GDM1 (cell line): ENCODE measurements at regions not wholly inside any gene's neighbourhood (a gene's known extent, or its start where the extent isn't known, plus 50 kb on each side); places are given as distances from the start of the nearest gene placed in this dataset.

ENCODE experiments used
- DNase-seq: peaks from one replicate; lab custom pipeline; 2025; lab: John Stamatoyannopoulos, UW

DNA sequence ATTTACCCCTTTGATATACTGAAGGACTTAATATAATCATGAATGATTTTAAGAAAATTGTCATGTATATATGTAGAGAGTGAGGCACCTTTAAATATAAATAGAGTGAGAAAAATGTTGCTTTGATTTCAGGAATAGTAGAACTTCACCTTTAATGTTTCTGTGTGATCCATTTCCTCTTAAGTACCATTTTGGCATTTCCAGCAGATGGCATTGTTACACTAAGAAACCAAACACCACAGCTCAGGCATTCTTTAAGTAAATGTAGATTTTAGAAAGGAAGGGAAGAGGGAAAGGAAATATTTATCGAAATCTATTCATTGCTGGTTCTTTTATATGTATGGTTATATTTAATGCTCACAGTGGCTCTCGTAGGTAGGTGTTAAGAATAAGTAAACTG, 556.7 kb upstream of the FBXO33 start:
- DNase-seq = no peak

DNA sequence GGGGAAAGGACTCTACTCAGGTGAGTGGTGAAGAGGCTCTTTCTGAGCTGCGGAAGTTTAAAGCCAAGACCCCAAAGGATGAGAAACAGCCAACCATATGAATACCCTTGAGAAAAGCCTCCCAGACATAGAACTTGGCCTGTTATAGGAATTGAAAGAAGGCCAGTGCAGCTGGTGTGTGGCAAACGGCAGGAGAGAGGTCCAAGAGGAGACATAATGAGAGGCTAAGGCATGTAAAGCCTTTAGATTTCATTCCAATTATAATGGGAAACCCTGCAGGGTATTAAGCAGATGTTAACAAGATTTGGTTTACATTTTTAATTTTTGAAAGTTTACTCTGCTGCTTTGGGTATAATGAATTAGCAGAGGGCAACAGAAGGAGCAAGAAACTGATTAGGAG, 552.1 kb upstream of the FBXO33 start:
- no peak for DNase-seq

DNA sequence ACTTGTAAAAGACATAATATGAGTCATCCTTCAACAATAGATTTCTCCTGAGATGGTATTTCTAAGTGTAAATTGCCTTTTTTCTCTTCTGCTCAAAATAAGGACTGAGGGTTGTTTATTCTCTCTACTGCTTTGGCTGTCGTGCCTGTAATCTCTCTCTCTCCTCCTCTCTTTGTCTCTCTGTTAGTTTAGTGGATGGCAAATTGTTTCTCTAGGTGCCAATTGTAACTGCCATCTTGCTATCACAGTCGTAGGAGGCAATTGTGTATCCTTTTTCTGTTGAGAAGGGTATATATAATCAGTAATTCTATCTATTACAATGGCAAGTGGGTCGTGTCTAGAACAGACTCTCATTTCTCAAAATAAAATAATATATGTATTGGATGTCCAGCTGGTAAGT, 545.0 kb upstream of the FBXO33 start:
- DNase-seq = no peak

DNA sequence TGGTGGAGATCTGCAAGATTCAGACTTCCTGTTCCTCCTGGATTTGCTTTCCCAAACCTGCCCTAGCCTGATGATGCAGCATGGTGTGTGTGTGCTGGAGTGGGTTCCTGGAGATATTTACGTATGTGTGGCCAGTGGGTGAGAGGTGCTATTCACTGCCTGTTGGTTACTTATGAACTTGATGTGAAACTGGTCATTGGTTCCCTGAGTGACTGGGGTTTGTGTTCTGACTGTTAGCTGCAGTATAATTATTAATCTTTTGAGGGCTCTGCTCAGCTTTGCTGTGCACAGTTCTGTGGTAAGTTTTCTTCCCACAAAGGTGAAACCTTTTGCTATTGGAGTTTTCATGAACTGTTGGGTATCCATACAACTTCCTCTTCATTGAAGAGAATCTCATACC, 541.8 kb upstream of the FBXO33 start:
- DNase-seq = no peak

DNA sequence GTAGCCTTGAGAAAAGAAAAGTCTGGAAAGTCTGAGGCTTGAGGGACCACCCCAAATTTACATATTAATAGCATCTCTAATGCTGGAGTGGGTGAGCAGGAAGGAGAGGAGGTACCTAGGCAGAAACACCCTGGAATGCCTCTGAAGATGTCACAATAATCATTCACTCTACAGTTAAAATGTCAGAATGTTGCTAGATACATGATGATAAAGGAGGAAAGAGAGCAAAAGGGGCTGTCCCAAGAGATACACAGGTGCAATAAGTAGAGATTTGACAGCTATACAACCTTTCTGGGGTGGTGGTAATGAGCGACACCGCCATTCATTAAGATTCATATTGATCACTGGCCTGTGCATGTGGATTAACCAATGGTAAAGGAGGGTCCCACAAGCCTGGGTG, 540.5 kb upstream of the FBXO33 start:
- no peak for DNase-seq

DNA sequence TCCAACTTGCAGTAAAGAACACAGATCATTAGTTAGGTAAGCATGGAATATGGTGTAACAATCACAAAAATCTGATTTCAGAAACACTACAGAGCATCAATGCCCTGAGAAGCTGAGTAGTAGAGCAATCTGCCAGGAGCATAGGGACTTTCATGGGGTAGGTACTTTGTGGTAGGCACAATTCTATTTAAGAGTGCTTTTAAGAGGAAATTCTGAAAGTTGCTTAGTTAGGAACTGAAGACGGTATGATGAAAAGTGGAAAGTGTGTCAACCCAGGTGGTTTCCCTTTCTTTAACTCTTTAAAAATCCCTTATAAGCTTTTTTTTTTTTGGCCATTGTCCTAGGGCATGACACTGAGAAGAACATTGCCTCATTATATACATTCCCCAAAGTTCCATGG, 535.7 kb upstream of the FBXO33 start:
- no peak for DNase-seq

DNA sequence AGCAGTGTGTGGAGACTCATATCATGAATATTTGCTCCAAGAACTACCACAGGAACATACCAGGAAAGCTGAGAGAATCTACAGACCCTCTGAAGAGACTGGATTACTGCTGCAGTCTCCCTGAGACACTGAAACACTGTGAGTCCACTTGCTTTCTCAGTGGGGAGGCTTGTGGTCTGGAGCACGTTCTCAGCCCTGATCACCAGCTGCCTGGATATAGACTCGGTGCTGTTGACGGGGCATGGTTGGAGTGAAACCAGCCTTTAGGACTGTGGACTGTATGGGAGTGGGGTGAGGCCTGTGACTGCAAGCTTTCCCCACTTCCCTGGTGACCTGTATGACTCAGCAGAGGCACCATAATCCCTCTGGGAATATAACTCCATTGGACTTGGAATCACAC, 525.8 kb upstream of the FBXO33 start:
- DNase-seq = no peak

DNA sequence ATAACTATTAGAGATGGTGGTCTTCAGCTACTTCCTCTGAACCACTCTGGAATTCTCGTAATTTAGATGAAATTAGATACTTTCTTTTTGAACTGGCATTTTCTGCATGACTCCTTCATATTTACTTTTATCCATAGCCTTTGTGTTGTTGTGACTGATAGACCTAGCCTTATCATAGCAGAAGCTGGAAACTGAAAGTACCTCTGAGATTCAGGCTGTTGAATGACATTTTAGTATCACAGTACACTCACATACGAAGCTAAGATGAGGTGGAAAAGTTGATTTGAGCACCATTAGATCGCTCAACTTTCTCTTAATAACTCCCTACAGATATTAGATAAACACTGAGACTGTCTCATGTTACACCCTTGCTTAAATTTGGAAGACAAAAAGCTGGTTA, 525.1 kb upstream of the FBXO33 start:
- DNase-seq = no peak

DNA sequence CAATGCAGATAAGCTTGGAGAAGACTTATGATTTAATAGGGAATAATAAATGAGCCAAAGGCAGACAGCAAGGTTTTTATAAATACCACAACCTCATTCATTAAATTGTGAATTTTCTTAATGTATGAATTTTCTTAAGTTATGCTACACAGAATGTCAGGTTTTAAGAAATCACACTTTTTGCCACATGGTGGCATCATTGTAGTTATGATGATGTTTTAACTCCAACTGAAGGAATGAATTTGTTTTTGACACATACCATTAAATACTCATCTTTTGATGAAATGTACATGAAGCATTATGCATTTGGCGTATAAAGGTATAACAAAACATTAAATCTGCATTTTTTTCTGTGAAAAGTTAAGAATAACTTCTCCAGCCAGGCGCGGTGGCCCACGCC, 524.1 kb upstream of the FBXO33 start:
- DNase-seq = no peak

DNA sequence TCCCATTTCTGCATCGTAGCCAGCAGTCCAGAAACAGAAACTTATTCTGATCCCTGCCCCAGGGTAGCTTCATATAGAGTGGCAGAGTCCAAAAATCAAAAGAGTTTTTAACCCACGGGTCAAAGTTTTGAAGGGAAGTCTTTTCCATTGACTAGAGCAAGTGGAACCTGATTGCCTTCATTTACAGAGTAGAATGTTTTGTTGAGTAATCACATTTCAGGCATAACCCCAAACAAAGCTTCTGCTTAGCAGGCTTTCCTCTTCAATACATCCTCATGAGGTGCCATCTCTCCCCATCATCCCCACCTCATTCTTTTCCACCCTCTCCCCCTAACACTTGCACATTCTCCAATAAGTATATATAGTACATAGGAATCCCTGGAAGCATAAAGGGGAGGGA, 516.0 kb upstream of the FBXO33 start:
- DNase-seq = no peak

DNA sequence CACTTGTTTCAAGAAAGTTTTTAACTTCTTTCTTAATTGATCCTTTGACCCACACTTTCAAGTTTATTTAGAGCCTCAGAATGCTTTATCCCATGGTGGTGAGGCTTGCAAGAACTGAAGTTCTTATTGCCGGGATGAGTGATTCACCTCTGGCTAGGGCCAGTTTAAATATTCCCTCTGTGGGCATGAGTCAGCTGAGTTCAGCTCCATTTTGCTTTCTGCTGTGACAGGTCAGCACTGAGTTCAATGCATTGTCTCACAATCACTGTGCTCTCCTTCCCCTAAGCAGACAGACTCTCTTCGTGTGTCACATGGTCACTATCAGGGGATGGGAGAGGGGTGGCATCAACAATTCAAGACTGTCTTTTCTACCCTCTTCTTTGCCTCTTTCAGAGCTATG, 514.6 kb upstream of the FBXO33 start:
- DNase-seq = no peak

DNA sequence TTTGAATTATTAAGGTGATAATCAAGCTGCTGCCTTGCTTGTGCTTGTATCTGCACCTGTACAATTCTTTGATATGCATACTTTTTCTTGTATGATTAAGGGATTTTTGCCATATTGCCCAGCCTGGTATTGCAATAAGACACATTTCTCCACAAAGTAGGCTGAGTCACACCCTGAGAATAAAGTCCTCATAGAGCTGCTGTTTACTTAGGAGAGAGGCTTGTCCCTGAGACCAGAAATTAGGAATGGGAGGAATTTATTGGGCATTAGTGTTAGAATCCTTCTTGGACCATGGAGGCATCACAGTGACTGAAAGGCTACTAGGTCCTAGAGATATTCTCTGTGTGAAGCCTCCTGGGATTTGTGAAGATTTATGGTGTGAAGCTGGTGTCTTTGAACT, 506.8 kb upstream of the FBXO33 start:
- DNase-seq = no peak

DNA sequence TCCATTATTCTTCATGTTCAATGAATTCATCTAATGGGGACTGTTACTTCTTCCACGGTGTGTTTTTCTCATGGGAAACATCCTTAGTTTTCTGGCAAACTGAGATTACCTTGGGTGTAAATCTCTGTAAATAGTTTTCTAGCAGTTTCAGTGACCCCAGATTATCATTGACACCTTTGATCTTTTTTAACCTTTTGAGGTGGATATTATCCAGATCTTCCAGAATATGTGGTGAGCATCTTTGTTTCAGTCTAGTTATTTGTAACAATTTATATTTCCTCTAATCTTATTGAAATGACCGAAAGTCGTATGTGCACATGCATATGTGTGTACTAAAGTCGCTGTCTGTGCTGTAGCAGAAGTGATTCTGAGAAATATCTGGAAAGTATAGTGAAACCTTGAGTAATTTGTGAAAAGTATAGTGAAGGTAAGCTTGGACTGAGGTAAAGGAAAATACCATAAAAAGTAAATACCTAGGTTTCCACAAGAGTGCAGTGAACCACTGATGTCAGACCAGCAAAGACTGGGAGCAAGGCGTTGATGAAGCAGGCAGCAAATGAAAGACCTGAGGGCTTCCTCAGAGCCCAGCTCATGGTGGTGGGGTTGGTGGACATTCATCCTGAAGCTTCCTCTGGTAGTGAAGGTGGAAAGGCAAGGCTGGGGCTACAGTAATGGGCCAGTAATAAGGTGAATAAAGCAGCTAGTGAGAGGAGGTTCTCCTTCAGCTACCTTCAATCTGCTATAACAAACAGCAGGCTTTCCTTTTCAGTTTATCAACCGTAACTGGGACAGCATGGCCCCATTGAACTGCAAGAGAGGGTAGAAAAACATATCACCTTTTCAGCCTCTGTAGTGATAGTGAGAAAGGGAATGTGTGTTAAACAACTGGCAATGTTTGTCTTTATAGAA, 480.2 kb upstream of the FBXO33 start:
- DNase-seq = no peak

DNA sequence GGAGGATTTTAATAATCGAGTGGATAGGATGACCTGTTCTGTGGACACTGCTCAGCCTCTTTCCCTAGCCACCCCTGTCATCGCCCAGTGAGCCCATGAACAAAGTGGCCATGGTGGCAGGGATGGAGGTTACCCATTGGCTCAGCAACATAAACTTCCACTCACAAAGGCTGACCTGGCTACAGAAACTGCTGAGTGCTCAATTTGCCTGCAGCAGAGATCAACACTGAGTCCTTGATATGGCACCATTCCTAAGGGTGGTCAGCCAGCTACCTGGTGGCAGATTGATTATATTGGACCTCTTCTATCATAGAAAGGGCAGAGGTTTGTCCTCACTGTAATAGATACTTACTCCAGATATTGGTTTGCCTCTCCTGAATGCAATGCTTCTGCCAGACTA, 465.4 kb upstream of the FBXO33 start:
- no peak for DNase-seq

DNA sequence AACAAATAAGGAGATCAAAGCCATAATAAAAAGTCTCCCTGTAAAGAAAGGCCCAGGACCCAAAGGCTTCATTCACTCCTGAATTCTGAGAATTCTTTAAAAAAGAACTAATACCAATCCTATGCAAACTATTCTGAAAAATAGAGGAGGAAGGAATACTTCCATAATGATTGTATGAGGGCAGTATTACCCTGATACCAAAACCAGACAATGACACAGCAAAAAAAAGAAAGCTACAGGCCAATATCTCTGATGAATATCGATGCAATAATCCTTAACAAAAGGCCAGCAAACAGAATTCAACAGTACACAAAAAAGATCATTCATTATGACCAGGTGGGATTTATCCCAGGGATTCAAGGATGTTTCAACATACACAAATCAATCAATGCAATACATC, 457.8 kb upstream of the FBXO33 start:
- no peak for DNase-seq

DNA sequence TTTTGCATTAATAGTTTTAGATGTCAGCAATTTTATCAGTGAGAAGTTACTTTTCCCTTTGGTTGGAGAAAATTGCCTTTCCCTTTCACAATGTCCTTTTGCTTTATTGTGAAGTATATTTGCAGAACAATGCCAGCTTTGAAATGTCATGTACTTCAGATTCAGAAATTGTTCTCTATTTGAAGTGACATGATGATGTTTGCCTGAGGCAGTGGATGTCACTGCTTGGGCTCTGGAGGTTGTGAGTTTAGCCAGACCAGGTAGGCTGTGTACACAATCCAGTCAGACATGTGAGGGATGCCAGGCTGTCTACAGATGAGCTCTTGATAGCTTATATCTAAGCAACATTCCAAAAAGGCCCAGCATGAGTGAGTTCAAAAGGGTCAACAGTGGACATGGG, 451.9 kb upstream of the FBXO33 start:
- no peak for DNase-seq

DNA sequence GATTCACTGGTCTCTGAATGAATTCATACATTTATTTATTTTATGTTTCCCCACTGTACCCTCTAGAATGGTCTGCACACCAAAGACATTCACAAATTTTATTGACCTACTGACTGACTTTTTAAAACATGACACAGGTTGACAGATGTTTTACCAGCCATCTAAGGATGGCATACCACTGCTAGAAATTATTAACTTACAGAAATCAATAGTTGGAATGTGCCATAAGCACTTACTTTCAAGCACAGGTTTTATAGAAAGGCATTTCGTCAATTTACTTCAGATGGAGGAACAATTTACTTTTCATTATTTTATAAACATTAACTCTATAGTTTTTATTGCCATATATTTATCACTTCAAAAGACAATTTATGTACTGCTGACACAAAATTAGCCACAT, 448.7 kb upstream of the FBXO33 start:
- DNase-seq = no peak

DNA sequence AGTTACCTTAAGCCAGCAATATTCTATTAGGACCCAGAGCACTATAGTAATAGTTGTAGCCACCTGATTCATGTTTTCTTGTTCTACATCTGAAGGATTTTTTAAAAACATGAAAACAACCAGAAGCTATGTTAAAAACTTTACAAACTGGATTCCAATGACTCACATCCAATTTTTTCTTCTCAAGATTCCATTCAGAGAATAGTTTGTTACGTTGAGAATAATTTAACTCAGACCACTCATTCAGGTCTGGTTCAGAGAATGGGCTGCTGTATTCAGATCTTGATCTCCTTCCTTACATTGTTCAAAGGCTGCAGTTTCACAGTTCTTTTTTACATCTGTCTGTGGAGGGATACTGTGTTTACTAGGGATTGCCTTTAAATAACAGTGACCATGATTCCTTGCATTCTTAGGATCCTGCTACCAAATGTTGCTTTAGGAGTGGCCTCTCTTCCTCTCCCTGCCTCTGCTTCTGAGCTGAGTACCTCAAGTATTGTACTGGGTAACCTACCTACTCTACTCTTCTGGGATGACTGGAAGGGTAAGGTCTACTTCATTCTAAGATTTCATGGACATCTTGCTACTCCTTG, 448.0 kb upstream of the FBXO33 start:
- DNase-seq = no peak

DNA sequence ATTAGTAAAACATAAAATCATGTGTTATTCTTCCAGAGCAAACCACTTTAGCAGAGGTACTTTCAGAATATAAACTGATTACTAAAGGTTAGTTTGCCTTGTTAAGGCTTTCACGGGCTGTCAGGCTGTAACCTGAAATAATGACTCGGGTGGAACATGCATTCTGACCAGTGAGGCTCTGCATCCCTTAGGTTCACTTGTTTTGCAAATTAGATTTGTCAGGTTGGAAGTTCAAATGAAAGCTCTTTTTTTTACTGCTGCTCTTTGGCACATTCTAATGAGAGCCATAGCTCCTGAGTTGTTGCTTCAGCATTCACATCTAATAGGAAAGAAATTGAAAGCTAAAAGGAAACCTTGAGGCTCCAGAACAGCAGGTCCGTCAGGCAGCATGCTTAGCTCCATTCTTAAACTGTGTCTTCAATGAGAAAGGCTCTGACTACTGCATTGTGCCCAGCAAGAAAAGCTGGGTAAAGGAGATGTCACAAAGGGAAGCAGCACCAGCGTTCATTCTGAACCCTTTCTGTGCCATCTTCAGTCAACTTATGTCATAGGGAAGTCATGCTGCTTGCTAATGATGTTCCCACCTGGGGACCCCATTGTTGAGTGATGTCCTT, 445.5 kb upstream of the FBXO33 start:
- no peak for DNase-seq

DNA sequence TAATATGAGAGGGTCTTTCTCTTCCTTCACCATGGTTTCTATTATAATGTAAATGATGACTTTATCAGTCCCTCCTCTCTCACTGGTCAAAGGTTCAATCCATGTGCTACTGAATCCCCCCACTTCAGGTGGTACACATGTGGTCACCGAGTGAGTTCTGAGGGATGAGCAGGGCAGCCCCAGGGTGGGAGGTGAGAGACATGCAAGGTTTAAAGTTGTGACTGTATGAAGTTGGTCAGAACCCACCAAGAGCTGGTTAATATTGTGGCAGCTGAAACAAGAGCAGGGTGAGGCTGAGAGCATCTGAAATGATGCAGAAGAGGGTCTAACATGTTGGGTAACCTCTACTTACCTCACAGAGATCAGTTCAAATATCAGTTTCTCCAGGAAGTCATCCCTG, 444.7 kb upstream of the FBXO33 start:
- DNase-seq = no peak

DNA sequence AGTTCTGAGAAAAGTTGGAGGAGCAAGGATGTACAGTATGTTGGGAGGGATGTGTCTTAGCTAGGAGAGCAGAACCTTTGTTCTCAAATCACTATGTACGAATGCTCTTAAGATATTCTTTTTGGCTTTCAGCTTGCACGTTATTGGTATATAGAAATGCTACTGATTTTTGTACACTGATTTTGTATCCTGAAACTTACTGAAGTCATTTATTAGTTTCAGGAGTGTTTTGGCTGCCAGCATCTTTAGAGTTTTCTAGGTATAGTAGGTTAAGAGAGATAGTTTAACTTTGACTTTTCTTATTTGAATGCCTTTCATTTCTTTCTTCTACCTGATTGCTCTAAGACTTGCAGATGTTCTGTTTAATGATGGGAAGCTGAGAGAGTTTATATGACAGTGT, 442.8 kb upstream of the FBXO33 start:
- DNase-seq = no peak

DNA sequence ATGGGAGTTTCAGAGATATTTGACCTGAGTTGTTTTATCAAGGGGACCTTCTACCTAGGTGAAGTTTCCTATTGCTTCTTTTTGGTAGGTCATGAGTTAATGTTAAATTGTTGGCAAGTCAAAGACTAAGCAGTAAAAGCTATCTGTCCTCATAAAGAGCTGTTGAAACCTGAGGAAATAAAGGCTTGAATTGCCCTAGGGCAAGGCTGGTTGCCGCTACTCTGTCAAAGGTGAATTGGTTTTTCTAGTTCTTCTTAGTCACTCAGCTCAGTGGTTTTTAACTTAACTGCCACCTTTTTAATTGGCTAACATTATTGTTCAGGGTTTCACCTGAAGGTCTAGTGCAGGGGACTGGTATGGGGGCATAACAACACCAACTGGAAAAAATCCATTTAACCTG, 441.6 kb upstream of the FBXO33 start:
- DNase-seq = no peak

DNA sequence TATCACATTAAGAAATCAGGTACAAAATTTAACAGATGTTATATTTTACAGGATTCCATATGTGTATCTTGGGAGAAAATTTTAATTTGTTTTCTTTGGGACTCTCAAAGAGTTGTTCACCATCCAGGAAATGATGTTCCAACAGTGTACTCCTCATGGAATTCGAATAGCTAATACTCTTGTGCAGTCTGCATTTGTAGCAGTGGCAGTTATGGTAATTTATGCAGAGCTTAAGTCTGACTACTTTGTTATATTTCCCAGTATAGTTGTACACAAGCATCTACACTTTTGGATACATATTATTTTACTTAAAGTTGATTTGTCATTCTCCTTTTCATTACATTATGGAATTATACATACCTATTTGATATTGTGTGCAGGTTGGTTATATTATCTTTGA, 436.7 kb upstream of the FBXO33 start:
- no peak for DNase-seq

DNA sequence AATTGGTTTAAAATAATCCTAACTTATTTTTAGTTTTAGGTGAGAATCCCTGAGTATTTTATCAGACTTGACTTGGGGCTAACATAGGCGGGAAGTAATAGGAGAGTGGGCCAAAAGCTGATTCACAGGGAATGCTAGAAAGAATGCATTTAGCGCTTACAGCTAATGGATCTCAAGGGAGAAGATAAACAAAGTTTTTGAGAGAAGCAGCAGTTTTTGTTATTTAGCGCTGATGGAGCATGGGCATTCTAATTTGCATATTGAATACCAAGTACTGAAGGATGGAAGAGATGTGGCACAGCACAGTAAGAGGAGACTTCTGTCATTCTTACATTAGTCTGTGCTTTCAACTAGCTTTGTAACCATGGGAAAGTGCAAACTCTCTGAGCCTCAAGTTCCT, 436.0 kb upstream of the FBXO33 start:
- no peak for DNase-seq
